ENCODE measurements at regions not wholly inside any gene's neighbourhood (a gene's known extent, or its start where the extent isn't known, plus 50 kb on each side); places are given as distances from the start of the nearest gene placed in this dataset.
"Not testable (repeated sequence)": the region's sequence is repeated elsewhere in the genome, so short reads cannot be mapped to it uniquely, and the experiment has no call there.

GRCh38 chr10:60469147-60469546 lies 79.5 kb upstream of the ANK3 start:
- H3K27ac ChIP-seq (ENCODE audit: extremely low read depth, low read depth, low read length); in situ Hi-C loops (cut with MboI); H3K9me1 ChIP-seq (ENCODE audit: control insufficient read depth, insufficient read depth, low read length); H3K9ac ChIP-seq (ENCODE audit: insufficient read depth in 1 of 2, low read depth in 2 of 2, low read length in 2 of 2); H3K4me3 ChIP-seq; H3K36me3 ChIP-seq (ENCODE audit: control insufficient read depth, insufficient read depth, low read length); CTCF ChIA-PET (ENCODE audit: low intra/inter-chr PET ratio); POLR2A ChIA-PET; H3K4me1 ChIP-seq (replicated peaks in 1 of 2; ENCODE audit: control insufficient read depth in 2 of 2, insufficient read depth in 2 of 2, low read length in 2 of 2); intact Hi-C loops (cut with micrococcal nuclease); H4K20me1 ChIP-seq (replicated peaks; ENCODE audit: control insufficient read depth, insufficient read depth, low read length); ATAC-seq; FAIRE-seq; H3K79me2 ChIP-seq (ENCODE audit: control insufficient read depth, insufficient read depth, low read length); H3K4me2 ChIP-seq (ENCODE audit: insufficient read depth, low read length); H2AFZ ChIP-seq (ENCODE audit: low read depth, low read length); BruUV-seq (replicated peaks); H3K9me3 ChIP-seq (replicated peaks; ENCODE audit: control insufficient read depth, insufficient read depth, low read depth, low read length); H3K27me3 ChIP-seq (ENCODE audit: control insufficient read depth in 2 of 2, insufficient read depth in 2 of 2, low read length in 2 of 2); DNase-seq (ENCODE audit: extremely low read depth in 1 of 4, low spot score in 3 of 4): not testable (repeated sequence)

DNA sequence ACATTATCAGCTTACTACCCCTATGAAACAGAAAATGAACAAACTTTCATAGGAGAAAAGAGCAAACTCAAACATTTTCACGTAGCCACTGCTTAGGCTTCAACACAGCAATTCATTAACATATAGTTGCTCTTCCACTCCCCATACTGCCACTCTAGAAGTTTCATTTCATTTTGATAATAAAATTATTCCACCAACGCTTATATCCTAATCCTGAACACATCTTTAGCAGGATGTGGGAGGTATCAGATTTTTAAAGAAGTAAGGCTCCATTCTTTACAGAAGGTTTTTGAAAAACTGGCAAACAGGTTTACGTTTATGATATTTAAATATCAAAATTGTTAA lies 77.5 kb upstream of the ANK3 start:
- WGBS (ENCODE audit: insufficient coverage, low coverage, missing lambda C conversion rate), result 0% methylated on average over 3 of the region's 3 CpGs
- no TSS peak for BruUV-seq (replicated peaks)
- DNase-seq (ENCODE audit: extremely low read depth in 1 of 4, low spot score in 3 of 4) (no peak), FAIRE-seq (no peak), ATAC-seq (no peak)
- H3K36me3 ChIP-seq (ENCODE audit: control insufficient read depth, insufficient read depth, low read length), result no peaks in the 10 kb centered on the region
- H4K20me1 ChIP-seq (replicated peaks; ENCODE audit: control insufficient read depth, insufficient read depth, low read length), result no peaks in the 10 kb centered on the region
- no peaks in the 10 kb centered on the region for H3K9me1 ChIP-seq (ENCODE audit: control insufficient read depth, insufficient read depth, low read length)
- no peaks in the 10 kb centered on the region for H3K9me3 ChIP-seq (replicated peaks; ENCODE audit: control insufficient read depth, insufficient read depth, low read depth, low read length)
- no peak overlapping the region for H3K9ac ChIP-seq (ENCODE audit: insufficient read depth in 1 of 2, low read depth in 2 of 2, low read length in 2 of 2)
- no peak overlapping the region for H3K27ac ChIP-seq (ENCODE audit: extremely low read depth, low read depth, low read length)
- no peak overlapping the region for H3K4me3 ChIP-seq
- POLR2A ChIA-PET, result no interaction called here
- no peaks in the 10 kb centered on the region for H3K27me3 ChIP-seq (ENCODE audit: control insufficient read depth in 2 of 2, insufficient read depth in 2 of 2, low read length in 2 of 2)
- no peak overlapping the region for H3K4me2 ChIP-seq (ENCODE audit: insufficient read depth, low read length)
- intact Hi-C loops (cut with micrococcal nuclease), result no loop called here
- no peaks in the 10 kb centered on the region for H3K79me2 ChIP-seq (ENCODE audit: control insufficient read depth, insufficient read depth, low read length)
- TF ChIP-seq YY1 (IDR thresholded peaks at IDR 0.05; ENCODE audit: borderline replicate concordance in 1 of 3, control insufficient read depth in 1 of 3, extremely low read depth in 1 of 3, insufficient read depth in 3 of 3, insufficient read length in 1 of 3, insufficient replicate concordance in 2 of 3, low read depth in 1 of 3, low read length in 2 of 3) (no peak), TRIM28 (IDR thresholded peaks at IDR 0.05) (no peak), FOXJ3 (CRISPR knock-in tag; IDR thresholded peaks at IDR 0.05) (no peak), ZNF184 (CRISPR knock-in tag; IDR thresholded peaks at IDR 0.05) (no peak)
- in situ Hi-C loops (cut with MboI), result no loop called here
- no peak overlapping the region for H2AFZ ChIP-seq (ENCODE audit: low read depth, low read length)
- CTCF ChIA-PET (ENCODE audit: low intra/inter-chr PET ratio), result interaction anchor here (0.7 kb wide), 1 partner anchor 130 kb away, joined by 3 read pairs; no protein-coding TSS in a partner anchor
- no peaks in the 10 kb centered on the region for H3K4me1 ChIP-seq (replicated peaks in 1 of 2; ENCODE audit: control insufficient read depth in 2 of 2, insufficient read depth in 2 of 2, low read length in 2 of 2)
